Lung microvascular endothelial cell (primary cell): ENCODE measurements at regions not wholly inside any gene's neighbourhood (a gene's known extent, or its start where the extent isn't known, plus 50 kb on each side); places are given as distances from the start of the nearest gene placed in this dataset.
"Not testable (repeated sequence)": the region's sequence is repeated elsewhere in the genome, so short reads cannot be mapped to it uniquely, and the experiment has no call there.

Source experiments
- DNase-seq, 2 donors: peaks; one replicate each; pipeline versions ENCODE4 v3.0.0 to v3.0.0-alpha.2; 2010; ENCODE audit warnings: low read depth in 2 of 2

- DNase-seq, result no peak
These were observed 1539.0 kb upstream of the NUDT12 start for GRCh38 chr5:105101577-105101976.

- no peak for DNase-seq
These were observed 1526.4 kb upstream of the NUDT12 start for GRCh38 chr5:105088961-105089360.

- DNase-seq, result no peak
These were observed 1525.5 kb upstream of the NUDT12 start for GRCh38 chr5:105088102-105088501.

- DNase-seq, result no peak
These were observed 1495.3 kb upstream of the NUDT12 start for GRCh38 chr5:105057893-105058292.

- DNase-seq, result no peak
These were observed 1494.4 kb upstream of the NUDT12 start for GRCh38 chr5:105057001-105057436.

- DNase-seq, result no peak
These were observed 1491.8 kb upstream of the NUDT12 start for GRCh38 chr5:105054406-105054805.

- DNase-seq, result no peak
These were observed 1480.0 kb upstream of the NUDT12 start for GRCh38 chr5:105042623-105043022.

GRCh38 chr5:105036814-105037213, 1474.2 kb upstream of the NUDT12 start:
- not testable (repeated sequence) for DNase-seq

- DNase-seq, result no peak
These were observed 1471.8 kb upstream of the NUDT12 start for GRCh38 chr5:105034401-105034763.

GRCh38 chr5:105033637-105034400, 1471.2 kb upstream of the NUDT12 start:
- no peak for DNase-seq

- DNase-seq, result no peak
These were observed 1470.3 kb upstream of the NUDT12 start for GRCh38 chr5:105032917-105033316.

- DNase-seq, result no peak
These were observed 1467.6 kb upstream of the NUDT12 start for GRCh38 chr5:105030153-105030552.

GRCh38 chr5:105015098-105015497, 1452.5 kb upstream of the NUDT12 start:
- no peak for DNase-seq

GRCh38 chr5:104998572-104998971, 1436.0 kb upstream of the NUDT12 start:
- DNase-seq, result no peak

GRCh38 chr5:104998169-104998568, 1435.6 kb upstream of the NUDT12 start:
- DNase-seq, result no peak

GRCh38 chr5:104987074-104987473, 1424.5 kb upstream of the NUDT12 start:
- no peak for DNase-seq

- DNase-seq, result no peak
These were observed 1414.9 kb upstream of the NUDT12 start for GRCh38 chr5:104977529-104977928.

GRCh38 chr5:104967806-104968410, 1405.3 kb upstream of the NUDT12 start:
- DNase-seq, result no peak

GRCh38 chr5:104965006-104965405, 1402.4 kb upstream of the NUDT12 start:
- DNase-seq, result no peak

GRCh38 chr5:104955479-104955878, 1392.9 kb upstream of the NUDT12 start:
- no peak for DNase-seq

- DNase-seq, result no peak
These were observed 1390.3 kb upstream of the NUDT12 start for GRCh38 chr5:104952876-104953275.

- DNase-seq, result no peak
These were observed 1389.2 kb upstream of the NUDT12 start for GRCh38 chr5:104951829-104952228.

- DNase-seq, result no peak
These were observed 1384.5 kb upstream of the NUDT12 start for GRCh38 chr5:104947076-104947475.
